Activated T-cell treated with anti-CD3 and anti-CD28 coated beads, Interleukin-2, amount 50 U/mL, for 4 hours (primary cell): ENCODE measurements at regions not wholly inside any gene's neighbourhood (a gene's known extent, or its start where the extent isn't known, plus 50 kb on each side); places are given as distances from the start of the nearest gene placed in this dataset.
"Not testable (repeated sequence)": the region's sequence is repeated elsewhere in the genome, so short reads cannot be mapped to it uniquely, and the experiment has no call there.

ENCODE experiments used
- ATAC-seq, 2 donors: fragments of 200-7000 bp; cut with Tn5 transposase; one replicate each; pipeline ENCODE4 v1.10.0; 2021
- DNase-seq: peaks from one replicate; pipeline ENCODE4 v3.0.0-alpha.2; 2020
- H3K27me3 Mint-ChIP-seq: one replicate; pipeline ENCODE4 v1.8.0; 2021; ENCODE audit warnings: low read depth, mixed read lengths
- H3K36me3 Mint-ChIP-seq: one replicate; pipeline ENCODE4 v1.8.0; 2022; ENCODE audit warnings: mixed read lengths; ENCODE audit not compliant: insufficient read depth
- H3K4me1 Mint-ChIP-seq: one replicate; pipeline ENCODE4 v1.8.0; 2021; ENCODE audit warnings: low read depth, mixed read lengths
- H3K4me3 Mint-ChIP-seq: one replicate; pipeline ENCODE4 v1.8.0; 2021; ENCODE audit warnings: mild to moderate bottlenecking, moderate library complexity, mixed read lengths
- H3K9me3 Mint-ChIP-seq: one replicate; pipeline ENCODE4 v1.8.0; 2021; ENCODE audit warnings: mixed read lengths

GRCh38 chr5:102627315-102627714 is 127.8 kb upstream of the PAM start:
- Mint-ChIP-seq H3K4me3 (no peak overlapping the region), H3K36me3 (no peaks in the 10 kb centered on the region)

GRCh38 chr5:102628441-102629175 is 126.5 kb upstream of the PAM start:
- no peaks in the 10 kb centered on the region for H3K4me1 Mint-ChIP-seq
- DNase-seq = no peak
- no peak for ATAC-seq
- peaks cover 6% of the 10 kb centered on the region for H3K9me3 Mint-ChIP-seq
- no peaks in the 10 kb centered on the region for H3K36me3 Mint-ChIP-seq
- peaks cover 11% of the 10 kb centered on the region for H3K27me3 Mint-ChIP-seq
- no peak overlapping the region for H3K4me3 Mint-ChIP-seq

More at GRCh38 chr5:102627315-102627714, 127.8 kb upstream of the PAM start:
- ATAC-seq = no peak
- H3K9me3 Mint-ChIP-seq = peaks cover 6% of the 10 kb centered on the region
- no peaks in the 10 kb centered on the region for H3K4me1 Mint-ChIP-seq
- no peak for DNase-seq
- H3K27me3 Mint-ChIP-seq = peaks cover 11% of the 10 kb centered on the region

GRCh38 chr5:102629827-102630605 is 125.1 kb upstream of the PAM start:
- Mint-ChIP-seq H3K27me3 (peaks cover 9% of the 10 kb centered on the region), H3K4me3 (no peak overlapping the region), H3K36me3 (no peaks in the 10 kb centered on the region), H3K9me3 (peaks cover 6% of the 10 kb centered on the region), H3K4me1 (no peaks in the 10 kb centered on the region)
- DNase-seq (no peak), ATAC-seq (no peak)

GRCh38 chr5:102635399-102635798 is 119.7 kb upstream of the PAM start:
- ATAC-seq, DNase-seq, H3K4me1 Mint-ChIP-seq, H3K36me3 Mint-ChIP-seq, H3K4me3 Mint-ChIP-seq, H3K27me3 Mint-ChIP-seq, H3K9me3 Mint-ChIP-seq: not testable (repeated sequence)

- DNase-seq (no peak), ATAC-seq (no peak)
- Mint-ChIP-seq H3K4me1 (no peaks in the 10 kb centered on the region), H3K27me3 (peaks cover 5% of the 10 kb centered on the region), H3K36me3 (no peaks in the 10 kb centered on the region), H3K4me3 (no peak overlapping the region), H3K9me3 (peaks cover 5% of the 10 kb centered on the region)
These were observed 116.8 kb upstream of the PAM start for GRCh38 chr5:102638316-102638715.

GRCh38 chr5:102638912-102639652 is 116.0 kb upstream of the PAM start:
- Mint-ChIP-seq H3K4me3 (no peak overlapping the region), H3K9me3 (peaks cover 8% of the 10 kb centered on the region), H3K36me3 (no peaks in the 10 kb centered on the region), H3K4me1 (no peaks in the 10 kb centered on the region), H3K27me3 (peaks cover 5% of the 10 kb centered on the region)
- ATAC-seq (no peak), DNase-seq (no peak)

GRCh38 chr5:102649731-102650130 is 105.4 kb upstream of the PAM start:
- no peaks in the 10 kb centered on the region for H3K36me3 Mint-ChIP-seq
- no peaks in the 10 kb centered on the region for H3K4me1 Mint-ChIP-seq
- DNase-seq = no peak
- no peak overlapping the region for H3K4me3 Mint-ChIP-seq
- ATAC-seq = no peak
- H3K27me3 Mint-ChIP-seq = peaks cover 6% of the 10 kb centered on the region
- peaks cover 6% of the 10 kb centered on the region for H3K9me3 Mint-ChIP-seq

- H3K4me1 Mint-ChIP-seq = no peaks in the 10 kb centered on the region
- no peak overlapping the region for H3K4me3 Mint-ChIP-seq
- H3K27me3 Mint-ChIP-seq = peaks cover 6% of the 10 kb centered on the region
- DNase-seq (no peak), ATAC-seq (no peak)
- H3K9me3 Mint-ChIP-seq = peaks cover 6% of the 10 kb centered on the region
- H3K36me3 Mint-ChIP-seq = no peaks in the 10 kb centered on the region
These were observed 103.6 kb upstream of the PAM start for GRCh38 chr5:102651466-102651865.

GRCh38 chr5:102654559-102655349 is 100.4 kb upstream of the PAM start:
- Mint-ChIP-seq H3K4me1 (no peaks in the 10 kb centered on the region), H3K36me3 (no peaks in the 10 kb centered on the region), H3K27me3 (peaks cover 6% of the 10 kb centered on the region), H3K4me3 (no peak overlapping the region), H3K9me3 (no peaks in the 10 kb centered on the region)
- DNase-seq (no peak), ATAC-seq (no peak)

GRCh38 chr5:102659151-102659550 is 96.0 kb upstream of the PAM start:
- Mint-ChIP-seq H3K4me1 (no peaks in the 10 kb centered on the region), H3K36me3 (no peaks in the 10 kb centered on the region), H3K4me3 (no peak overlapping the region), H3K27me3 (peaks cover 2% of the 10 kb centered on the region), H3K9me3 (no peaks in the 10 kb centered on the region)
- ATAC-seq (no peak), DNase-seq (no peak)

GRCh38 chr5:102660111-102660510 is 95.0 kb upstream of the PAM start:
- no peak overlapping the region for H3K4me3 Mint-ChIP-seq
- DNase-seq (no peak), ATAC-seq (no peak)
- H3K4me1 Mint-ChIP-seq = no peaks in the 10 kb centered on the region
- peaks cover 2% of the 10 kb centered on the region for H3K27me3 Mint-ChIP-seq
- H3K9me3 Mint-ChIP-seq = no peaks in the 10 kb centered on the region
- H3K36me3 Mint-ChIP-seq = no peaks in the 10 kb centered on the region

- Mint-ChIP-seq H3K9me3 (no peaks in the 10 kb centered on the region), H3K4me1 (no peaks in the 10 kb centered on the region), H3K36me3 (no peaks in the 10 kb centered on the region), H3K4me3 (no peak overlapping the region), H3K27me3 (no peaks in the 10 kb centered on the region)
- ATAC-seq (no peak), DNase-seq (no peak)
These were observed 91.2 kb upstream of the PAM start for GRCh38 chr5:102663749-102664530.

- Mint-ChIP-seq H3K36me3 (no peaks in the 10 kb centered on the region), H3K27me3 (no peaks in the 10 kb centered on the region), H3K4me1 (no peaks in the 10 kb centered on the region), H3K4me3 (no peak overlapping the region), H3K9me3 (no peaks in the 10 kb centered on the region)
- DNase-seq (no peak), ATAC-seq (no peak)
These were observed 90.3 kb upstream of the PAM start for GRCh38 chr5:102664616-102665335.
